NCI-H345 (cell line): ENCODE measurements at regions not wholly inside any gene's neighbourhood (a gene's known extent, or its start where the extent isn't known, plus 50 kb on each side); places are given as distances from the start of the nearest gene placed in this dataset.

Experiments
- DNase-seq: peaks from one replicate; lab custom pipeline; 2025; lab: John Stamatoyannopoulos, UW

GRCh38 chr4:116427666-116428065 is 657.7 kb downstream of the TRAM1L1 start:
- no peak for DNase-seq

GRCh38 chr4:116413222-116413621 is 672.2 kb downstream of the TRAM1L1 start:
- no peak for DNase-seq

- no peak for DNase-seq
These were observed 684.1 kb downstream of the TRAM1L1 start for GRCh38 chr4:116401293-116401692.

GRCh38 chr4:116400480-116400879 is 684.9 kb downstream of the TRAM1L1 start:
- no peak for DNase-seq

GRCh38 chr4:116397714-116398113 is 687.7 kb downstream of the TRAM1L1 start:
- no peak for DNase-seq

GRCh38 chr4:116397291-116397690 is 688.1 kb downstream of the TRAM1L1 start:
- no peak for DNase-seq

- no peak for DNase-seq
These were observed 690.0 kb downstream of the TRAM1L1 start for GRCh38 chr4:116395408-116395807.

GRCh38 chr4:116391020-116391419 is 694.4 kb downstream of the TRAM1L1 start:
- no peak for DNase-seq

- DNase-seq: no peak
These were observed 696.2 kb downstream of the TRAM1L1 start for GRCh38 chr4:116389139-116389538.

- DNase-seq: no peak
These were observed 697.4 kb downstream of the TRAM1L1 start for GRCh38 chr4:116387937-116388474.

GRCh38 chr4:116386856-116387255 is 698.5 kb downstream of the TRAM1L1 start:
- DNase-seq: no peak

GRCh38 chr4:116385583-116385982 is 699.8 kb downstream of the TRAM1L1 start:
- no peak for DNase-seq

GRCh38 chr4:116374815-116375214 is 710.6 kb downstream of the TRAM1L1 start:
- DNase-seq: no peak

GRCh38 chr4:116362583-116362982 is 722.8 kb downstream of the TRAM1L1 start:
- no peak for DNase-seq

- peak; percentile 13 for DNase-seq
These were observed 723.6 kb downstream of the TRAM1L1 start for GRCh38 chr4:116361790-116362189.

- no peak for DNase-seq
These were observed 726.6 kb downstream of the TRAM1L1 start for GRCh38 chr4:116358633-116359222.

GRCh38 chr4:116357758-116358157 is 727.6 kb downstream of the TRAM1L1 start:
- no peak for DNase-seq

- no peak for DNase-seq
These were observed 738.6 kb downstream of the TRAM1L1 start for GRCh38 chr4:116346750-116347149.

GRCh38 chr4:116343809-116344208 is 741.6 kb downstream of the TRAM1L1 start:
- no peak for DNase-seq

- no peak for DNase-seq
These were observed 743.2 kb downstream of the TRAM1L1 start for GRCh38 chr4:116342143-116342542.

- no peak for DNase-seq
These were observed 752.9 kb downstream of the TRAM1L1 start for GRCh38 chr4:116332508-116332907.

- no peak for DNase-seq
These were observed 757.0 kb downstream of the TRAM1L1 start for GRCh38 chr4:116328261-116328860.

GRCh38 chr4:116323606-116324005 is 761.8 kb downstream of the TRAM1L1 start:
- no peak for DNase-seq

GRCh38 chr4:116321471-116321870 is 763.9 kb downstream of the TRAM1L1 start:
- no peak for DNase-seq
